ENCODE measurements at regions not wholly inside any gene's neighbourhood (a gene's known extent, or its start where the extent isn't known, plus 50 kb on each side); places are given as distances from the start of the nearest gene placed in this dataset.

DNA sequence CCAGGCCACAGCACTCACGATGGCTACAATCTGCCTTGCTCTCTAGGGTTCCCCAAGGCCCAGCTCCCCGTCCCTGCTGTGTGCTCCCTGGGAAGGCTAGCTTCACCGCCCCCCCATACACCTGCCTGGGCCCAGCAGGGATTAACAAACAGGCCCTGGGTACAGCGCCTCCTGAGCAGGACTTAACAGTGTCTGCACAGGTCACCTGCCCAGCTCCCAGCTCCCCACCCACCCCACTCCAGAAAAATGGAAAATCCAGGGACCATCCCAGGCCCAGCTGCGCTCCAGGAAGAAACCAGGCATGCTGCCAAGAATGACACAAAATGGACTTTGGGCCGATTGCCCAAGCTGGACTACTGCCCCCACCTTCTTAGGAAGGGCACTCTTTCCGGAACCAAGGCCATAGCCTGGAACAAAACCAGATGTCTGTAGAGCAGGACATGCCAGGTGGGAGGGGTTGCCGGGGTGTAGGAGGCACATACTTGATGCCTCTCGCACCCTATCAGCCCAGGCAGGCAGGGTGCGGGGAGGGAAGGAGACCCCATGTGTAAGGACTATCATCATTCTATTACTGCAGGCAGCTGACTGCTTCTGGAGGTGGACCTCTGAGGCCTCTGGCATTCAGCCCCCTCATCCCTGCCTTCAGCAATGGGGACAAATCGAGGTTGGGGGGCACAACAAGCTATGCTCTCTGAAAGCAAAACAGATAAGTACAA is 104.9 kb downstream of the SNX5 start (continued):
- TF ChIP-seq, protein P1, sequence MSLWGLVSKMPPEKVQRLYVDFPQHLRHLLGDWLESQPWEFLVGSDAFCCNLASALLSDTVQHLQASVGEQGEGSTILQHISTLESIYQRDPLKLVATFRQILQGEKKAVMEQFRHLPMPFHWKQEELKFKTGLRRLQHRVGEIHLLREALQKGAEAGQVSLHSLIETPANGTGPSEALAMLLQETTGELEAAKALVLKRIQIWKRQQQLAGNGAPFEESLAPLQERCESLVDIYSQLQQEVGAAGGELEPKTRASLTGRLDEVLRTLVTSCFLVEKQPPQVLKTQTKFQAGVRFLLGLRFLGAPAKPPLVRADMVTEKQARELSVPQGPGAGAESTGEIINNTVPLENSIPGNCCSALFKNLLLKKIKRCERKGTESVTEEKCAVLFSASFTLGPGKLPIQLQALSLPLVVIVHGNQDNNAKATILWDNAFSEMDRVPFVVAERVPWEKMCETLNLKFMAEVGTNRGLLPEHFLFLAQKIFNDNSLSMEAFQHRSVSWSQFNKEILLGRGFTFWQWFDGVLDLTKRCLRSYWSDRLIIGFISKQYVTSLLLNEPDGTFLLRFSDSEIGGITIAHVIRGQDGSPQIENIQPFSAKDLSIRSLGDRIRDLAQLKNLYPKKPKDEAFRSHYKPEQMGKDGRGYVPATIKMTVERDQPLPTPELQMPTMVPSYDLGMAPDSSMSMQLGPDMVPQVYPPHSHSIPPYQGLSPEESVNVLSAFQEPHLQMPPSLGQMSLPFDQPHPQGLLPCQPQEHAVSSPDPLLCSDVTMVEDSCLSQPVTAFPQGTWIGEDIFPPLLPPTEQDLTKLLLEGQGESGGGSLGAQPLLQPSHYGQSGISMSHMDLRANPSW (CRISPR knock-in tag; IDR thresholded peaks at IDR 0.05; ENCODE audit: borderline replicate concordance) = peak; percentile 94; the same call in 1 of the 2 replicates
- TF ChIP-seq, protein P2, sequence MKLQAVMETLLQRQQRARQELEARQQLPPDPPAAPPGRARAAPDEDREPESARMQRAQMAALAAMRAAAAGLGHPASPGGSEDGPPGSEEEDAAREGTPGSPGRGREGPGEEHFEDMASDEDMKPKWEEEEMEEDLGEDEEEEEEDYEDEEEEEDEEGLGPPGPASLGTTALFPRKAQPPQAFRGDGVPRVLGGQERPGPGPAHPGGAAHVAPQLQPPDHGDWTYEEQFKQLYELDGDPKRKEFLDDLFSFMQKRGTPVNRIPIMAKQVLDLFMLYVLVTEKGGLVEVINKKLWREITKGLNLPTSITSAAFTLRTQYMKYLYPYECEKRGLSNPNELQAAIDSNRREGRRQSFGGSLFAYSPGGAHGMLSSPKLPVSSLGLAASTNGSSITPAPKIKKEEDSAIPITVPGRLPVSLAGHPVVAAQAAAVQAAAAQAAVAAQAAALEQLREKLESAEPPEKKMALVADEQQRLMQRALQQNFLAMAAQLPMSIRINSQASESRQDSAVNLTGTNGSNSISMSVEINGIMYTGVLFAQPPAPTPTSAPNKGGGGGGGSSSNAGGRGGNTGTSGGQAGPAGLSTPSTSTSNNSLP (IDR thresholded peaks at IDR 0.05; ENCODE audit: low read depth, low read length) = peak; percentile 86
- TF ChIP-seq, protein P3, sequence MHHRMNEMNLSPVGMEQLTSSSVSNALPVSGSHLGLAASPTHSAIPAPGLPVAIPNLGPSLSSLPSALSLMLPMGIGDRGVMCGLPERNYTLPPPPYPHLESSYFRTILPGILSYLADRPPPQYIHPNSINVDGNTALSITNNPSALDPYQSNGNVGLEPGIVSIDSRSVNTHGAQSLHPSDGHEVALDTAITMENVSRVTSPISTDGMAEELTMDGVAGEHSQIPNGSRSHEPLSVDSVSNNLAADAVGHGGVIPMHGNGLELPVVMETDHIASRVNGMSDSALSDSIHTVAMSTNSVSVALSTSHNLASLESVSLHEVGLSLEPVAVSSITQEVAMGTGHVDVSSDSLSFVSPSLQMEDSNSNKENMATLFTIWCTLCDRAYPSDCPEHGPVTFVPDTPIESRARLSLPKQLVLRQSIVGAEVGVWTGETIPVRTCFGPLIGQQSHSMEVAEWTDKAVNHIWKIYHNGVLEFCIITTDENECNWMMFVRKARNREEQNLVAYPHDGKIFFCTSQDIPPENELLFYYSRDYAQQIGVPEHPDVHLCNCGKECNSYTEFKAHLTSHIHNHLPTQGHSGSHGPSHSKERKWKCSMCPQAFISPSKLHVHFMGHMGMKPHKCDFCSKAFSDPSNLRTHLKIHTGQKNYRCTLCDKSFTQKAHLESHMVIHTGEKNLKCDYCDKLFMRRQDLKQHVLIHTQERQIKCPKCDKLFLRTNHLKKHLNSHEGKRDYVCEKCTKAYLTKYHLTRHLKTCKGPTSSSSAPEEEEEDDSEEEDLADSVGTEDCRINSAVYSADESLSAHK (CRISPR knock-in tag; IDR thresholded peaks at IDR 0.05; ENCODE audit: borderline replicate concordance) = no peak
- peak; percentile 92 for TF ChIP-seq ARNT2 (CRISPR knock-in tag; IDR thresholded peaks at IDR 0.05; ENCODE audit: low read depth)
- TF ChIP-seq ZBTB21 (CRISPR knock-in tag; IDR thresholded peaks at IDR 0.05) = peak; percentile 68
- TF ChIP-seq TBP (CRISPR knock-in tag; IDR thresholded peaks at IDR 0.05) = 0 out of 2 replicates have a peak, but pooled peaks have one; percentile 24
- TF ChIP-seq, protein P4, sequence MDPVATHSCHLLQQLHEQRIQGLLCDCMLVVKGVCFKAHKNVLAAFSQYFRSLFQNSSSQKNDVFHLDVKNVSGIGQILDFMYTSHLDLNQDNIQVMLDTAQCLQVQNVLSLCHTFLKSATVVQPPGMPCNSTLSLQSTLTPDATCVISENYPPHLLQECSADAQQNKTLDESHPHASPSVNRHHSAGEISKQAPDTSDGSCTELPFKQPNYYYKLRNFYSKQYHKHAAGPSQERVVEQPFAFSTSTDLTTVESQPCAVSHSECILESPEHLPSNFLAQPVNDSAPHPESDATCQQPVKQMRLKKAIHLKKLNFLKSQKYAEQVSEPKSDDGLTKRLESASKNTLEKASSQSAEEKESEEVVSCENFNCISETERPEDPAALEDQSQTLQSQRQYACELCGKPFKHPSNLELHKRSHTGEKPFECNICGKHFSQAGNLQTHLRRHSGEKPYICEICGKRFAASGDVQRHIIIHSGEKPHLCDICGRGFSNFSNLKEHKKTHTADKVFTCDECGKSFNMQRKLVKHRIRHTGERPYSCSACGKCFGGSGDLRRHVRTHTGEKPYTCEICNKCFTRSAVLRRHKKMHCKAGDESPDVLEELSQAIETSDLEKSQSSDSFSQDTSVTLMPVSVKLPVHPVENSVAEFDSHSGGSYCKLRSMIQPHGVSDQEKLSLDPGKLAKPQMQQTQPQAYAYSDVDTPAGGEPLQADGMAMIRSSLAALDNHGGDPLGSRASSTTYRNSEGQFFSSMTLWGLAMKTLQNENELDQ (CRISPR knock-in tag; IDR thresholded peaks at IDR 0.05; ENCODE audit: borderline replicate concordance) = 0 out of 2 replicates have a peak, but pooled peaks have one; percentile 56
- TF ChIP-seq ZNF546 (CRISPR knock-in tag; conservative IDR thresholded peaks at IDR 0.05) = peak; percentile 92
- TF ChIP-seq SMAD3 (CRISPR knock-in tag; IDR thresholded peaks at IDR 0.05) = peak; percentile 100
- TF ChIP-seq, protein P5, sequence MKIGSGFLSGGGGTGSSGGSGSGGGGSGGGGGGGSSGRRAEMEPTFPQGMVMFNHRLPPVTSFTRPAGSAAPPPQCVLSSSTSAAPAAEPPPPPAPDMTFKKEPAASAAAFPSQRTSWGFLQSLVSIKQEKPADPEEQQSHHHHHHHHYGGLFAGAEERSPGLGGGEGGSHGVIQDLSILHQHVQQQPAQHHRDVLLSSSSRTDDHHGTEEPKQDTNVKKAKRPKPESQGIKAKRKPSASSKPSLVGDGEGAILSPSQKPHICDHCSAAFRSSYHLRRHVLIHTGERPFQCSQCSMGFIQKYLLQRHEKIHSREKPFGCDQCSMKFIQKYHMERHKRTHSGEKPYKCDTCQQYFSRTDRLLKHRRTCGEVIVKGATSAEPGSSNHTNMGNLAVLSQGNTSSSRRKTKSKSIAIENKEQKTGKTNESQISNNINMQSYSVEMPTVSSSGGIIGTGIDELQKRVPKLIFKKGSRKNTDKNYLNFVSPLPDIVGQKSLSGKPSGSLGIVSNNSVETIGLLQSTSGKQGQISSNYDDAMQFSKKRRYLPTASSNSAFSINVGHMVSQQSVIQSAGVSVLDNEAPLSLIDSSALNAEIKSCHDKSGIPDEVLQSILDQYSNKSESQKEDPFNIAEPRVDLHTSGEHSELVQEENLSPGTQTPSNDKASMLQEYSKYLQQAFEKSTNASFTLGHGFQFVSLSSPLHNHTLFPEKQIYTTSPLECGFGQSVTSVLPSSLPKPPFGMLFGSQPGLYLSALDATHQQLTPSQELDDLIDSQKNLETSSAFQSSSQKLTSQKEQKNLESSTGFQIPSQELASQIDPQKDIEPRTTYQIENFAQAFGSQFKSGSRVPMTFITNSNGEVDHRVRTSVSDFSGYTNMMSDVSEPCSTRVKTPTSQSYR (CRISPR knock-in tag; IDR thresholded peaks at IDR 0.05; ENCODE audit: borderline replicate concordance) = peak; percentile 95
- TF ChIP-seq ZSCAN25 (CRISPR knock-in tag; IDR thresholded peaks at IDR 0.05) = peak; percentile 94
- TF ChIP-seq, protein P6, sequence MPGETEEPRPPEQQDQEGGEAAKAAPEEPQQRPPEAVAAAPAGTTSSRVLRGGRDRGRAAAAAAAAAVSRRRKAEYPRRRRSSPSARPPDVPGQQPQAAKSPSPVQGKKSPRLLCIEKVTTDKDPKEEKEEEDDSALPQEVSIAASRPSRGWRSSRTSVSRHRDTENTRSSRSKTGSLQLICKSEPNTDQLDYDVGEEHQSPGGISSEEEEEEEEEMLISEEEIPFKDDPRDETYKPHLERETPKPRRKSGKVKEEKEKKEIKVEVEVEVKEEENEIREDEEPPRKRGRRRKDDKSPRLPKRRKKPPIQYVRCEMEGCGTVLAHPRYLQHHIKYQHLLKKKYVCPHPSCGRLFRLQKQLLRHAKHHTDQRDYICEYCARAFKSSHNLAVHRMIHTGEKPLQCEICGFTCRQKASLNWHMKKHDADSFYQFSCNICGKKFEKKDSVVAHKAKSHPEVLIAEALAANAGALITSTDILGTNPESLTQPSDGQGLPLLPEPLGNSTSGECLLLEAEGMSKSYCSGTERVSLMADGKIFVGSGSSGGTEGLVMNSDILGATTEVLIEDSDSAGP (CRISPR knock-in tag; IDR thresholded peaks at IDR 0.05; ENCODE audit: borderline replicate concordance) = peak; percentile 95
- peak; percentile 89; the same call in 1 of the 2 replicates for TF ChIP-seq ZNF230 (CRISPR knock-in tag; IDR thresholded peaks at IDR 0.05)
- TF ChIP-seq HNRNPUL1 (IDR thresholded peaks at IDR 0.05; ENCODE audit: low read depth, low read length) = no peak

Measured in HepG2 (cell line).